ENCODE measurements at regions not wholly inside any gene's neighbourhood (a gene's known extent, or its start where the extent isn't known, plus 50 kb on each side); places are given as distances from the start of the nearest gene placed in this dataset.

GRCh38 chr9:119986205-119986604 lies 593.8 kb downstream of the CDK5RAP2 start:
- no peak for DNase-seq

- no peak for DNase-seq
Measured at GRCh38 chr9:119974026-119974425, 604.8 kb upstream of the BRINP1 start.

- DNase-seq, result no peak
Measured at GRCh38 chr9:119968836-119969707, 599.8 kb upstream of the BRINP1 start.

DNA sequence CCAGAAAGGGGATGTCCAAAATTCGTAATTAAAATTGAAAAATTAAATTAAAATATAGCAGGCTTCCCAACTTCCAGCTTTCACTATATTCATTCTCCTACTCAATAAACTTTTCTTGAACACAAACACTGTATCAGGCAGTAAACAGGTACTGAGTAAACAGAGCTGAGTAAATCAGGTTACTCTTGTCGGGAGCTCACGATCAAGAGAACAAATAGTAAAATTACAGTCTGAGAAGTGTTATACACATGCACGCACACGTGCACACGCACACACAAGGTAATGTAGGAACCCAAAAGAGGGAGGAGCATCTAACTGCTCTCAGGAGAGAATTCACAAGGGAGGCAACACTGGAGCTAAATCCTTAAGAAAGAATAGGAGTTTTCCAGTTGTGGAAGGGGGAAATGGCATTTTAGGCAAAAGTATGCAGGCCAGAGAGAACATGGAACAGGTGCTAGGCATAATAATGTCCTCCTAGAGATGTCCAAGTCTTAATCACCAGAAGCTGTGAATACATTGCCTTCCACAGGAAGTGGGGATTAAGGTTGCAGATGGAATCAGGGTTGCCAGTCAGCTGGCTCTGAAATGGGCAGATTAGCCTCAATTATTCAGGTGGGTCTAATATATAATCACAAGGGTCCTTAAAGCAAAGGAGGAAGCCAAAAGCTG lies 598.8 kb upstream of the BRINP1 start:
- DNase-seq, result no peak

- DNase-seq, result no peak
Measured at GRCh38 chr9:119963798-119964372, 594.6 kb upstream of the BRINP1 start.

GRCh38 chr9:119963258-119963797 lies 594.1 kb upstream of the BRINP1 start:
- DNase-seq, result no peak

DNA sequence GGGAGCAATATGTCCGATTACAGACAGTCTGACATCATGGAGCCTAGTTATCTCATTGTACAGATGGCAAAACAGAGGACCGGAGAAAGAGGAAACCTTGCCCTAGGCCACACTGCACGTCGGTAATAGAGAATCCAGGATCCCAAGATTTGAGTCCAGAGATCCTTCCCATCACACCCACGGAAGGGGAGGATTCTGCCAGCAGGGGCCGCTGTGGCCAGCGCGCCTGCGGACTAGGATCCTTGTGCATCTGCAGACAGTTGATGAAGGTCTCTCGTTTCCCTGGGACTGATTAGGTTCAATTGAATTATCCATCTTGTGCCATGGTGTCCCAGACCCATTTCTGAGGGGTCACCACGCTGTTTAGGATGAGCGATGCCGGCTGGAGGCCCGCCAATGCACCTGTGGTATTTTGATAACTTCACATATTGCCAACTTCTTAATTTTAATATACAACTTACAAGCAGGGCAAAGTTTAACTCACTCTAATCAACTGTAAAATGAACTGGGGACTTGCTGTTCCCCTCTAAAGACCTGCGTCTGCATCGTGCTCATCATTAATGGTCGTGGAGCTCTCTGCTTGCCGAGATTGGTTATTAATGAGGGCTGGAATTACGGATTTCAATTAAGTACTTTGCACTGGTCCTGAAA lies 592.7 kb upstream of the BRINP1 start:
- DNase-seq, result no peak

DNA sequence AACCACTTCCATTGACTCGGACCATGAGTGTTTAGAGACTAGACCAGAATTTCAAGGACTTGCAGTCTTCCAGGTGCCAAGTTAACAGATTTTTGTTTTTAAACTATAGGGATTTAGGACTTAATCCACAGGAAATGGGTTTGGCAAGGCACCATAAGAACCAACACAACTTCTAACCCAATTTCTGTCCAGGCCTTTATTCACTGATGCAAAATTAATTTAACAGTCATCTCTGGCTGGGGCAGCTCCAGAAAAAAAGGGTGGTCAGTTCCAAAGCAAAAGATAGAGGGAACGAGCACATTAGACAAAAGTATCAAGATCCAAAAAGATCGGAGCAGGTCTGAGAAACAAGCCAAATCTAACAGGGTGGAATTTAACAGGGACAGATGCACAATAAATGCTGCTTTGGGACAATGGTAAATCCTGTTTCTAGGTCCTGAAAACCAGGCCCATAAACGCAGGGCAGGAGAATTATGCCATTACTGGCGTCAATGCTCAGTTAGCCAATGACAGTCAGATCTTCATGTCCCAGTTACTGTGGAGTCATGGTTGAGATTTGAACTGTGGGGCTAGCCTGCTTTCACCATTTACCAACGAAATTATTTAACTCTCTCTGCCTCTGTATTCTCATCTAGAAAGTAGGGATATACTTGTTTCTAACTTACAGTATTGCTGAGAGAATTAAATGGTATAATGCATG lies 590.8 kb upstream of the BRINP1 start:
- DNase-seq, result no peak

DNA sequence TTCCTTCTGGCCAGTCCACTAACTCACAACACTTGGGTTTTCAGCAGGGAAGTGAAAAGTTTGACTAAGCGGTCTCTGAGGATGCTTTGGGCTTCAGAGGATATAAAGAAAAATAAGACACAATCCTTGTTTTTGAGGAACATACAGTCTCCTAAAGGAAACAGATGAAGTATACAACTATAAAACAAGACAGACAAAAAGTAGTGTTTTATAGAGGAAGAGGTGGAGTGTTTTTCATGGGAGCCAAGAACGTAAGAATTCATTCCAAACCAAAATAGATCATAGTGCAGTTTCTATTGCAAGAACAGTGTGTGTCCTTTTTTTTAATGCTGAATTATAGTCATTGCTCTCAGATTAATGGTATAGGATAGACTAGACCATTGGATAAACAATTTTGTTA lies 586.9 kb upstream of the BRINP1 start:
- DNase-seq, result no peak

GRCh38 chr9:119955276-119955675 lies 586.0 kb upstream of the BRINP1 start:
- DNase-seq, result no peak

DNA sequence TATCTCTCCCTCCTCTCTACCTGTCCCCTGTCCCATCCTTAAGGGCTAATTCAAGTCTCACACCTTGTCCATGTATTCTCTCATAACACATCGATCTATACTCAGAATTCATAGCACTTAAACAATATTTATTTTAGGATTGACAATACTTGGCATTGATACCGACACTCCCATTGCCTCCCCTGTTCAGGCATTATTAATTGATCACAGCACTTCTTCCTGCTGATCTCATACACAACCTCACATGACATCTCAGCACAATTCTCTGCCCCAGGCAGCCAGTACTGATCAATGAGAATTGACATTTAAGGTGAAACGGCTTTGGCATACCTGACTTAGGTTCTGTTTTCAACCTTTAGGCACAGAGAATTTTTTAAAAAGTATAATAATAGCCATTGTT lies 582.4 kb upstream of the BRINP1 start:
- DNase-seq, result no peak

DNA sequence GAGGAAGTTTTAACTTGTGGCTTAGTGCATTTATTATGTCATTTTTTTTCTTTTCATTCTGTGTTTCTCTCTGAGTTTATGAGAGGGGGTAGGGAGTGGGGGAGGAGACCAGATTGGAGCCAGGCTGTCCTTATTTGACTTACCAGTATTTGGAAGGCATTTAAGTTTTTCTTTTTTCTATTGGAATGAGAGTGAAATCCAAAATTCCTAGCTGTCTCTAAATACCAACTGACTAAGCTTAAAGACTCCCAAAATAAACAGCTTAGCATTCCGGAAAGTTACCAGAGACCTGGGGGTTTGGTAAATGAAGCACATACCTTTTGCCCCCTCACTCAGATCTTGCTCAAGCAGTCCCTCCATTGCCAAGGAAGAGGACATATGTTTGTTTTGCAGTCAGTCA lies 581.9 kb upstream of the BRINP1 start:
- no peak for DNase-seq

- no peak for DNase-seq
Measured at GRCh38 chr9:119945686-119946085, 576.5 kb upstream of the BRINP1 start.

GRCh38 chr9:119941091-119941490 lies 571.9 kb upstream of the BRINP1 start:
- DNase-seq, result no peak

DNA sequence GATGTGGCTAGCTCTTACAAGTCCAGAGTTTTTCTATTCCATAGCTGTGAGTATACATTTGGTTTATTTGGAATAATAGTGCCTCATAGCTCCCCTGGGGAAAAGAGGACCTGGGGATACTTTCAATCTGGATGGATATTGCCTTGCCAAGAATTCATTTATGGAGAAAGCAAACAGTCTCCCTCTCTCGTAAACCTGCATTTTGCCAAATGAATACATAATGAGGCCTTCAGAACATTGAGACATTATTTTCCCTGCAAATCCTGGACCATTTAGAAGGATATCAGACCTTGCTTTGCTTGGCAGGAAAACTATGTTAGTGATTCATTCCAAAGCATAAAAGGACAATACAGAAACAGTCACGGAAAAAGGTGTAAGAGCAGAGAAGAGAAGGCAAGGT lies 569.6 kb upstream of the BRINP1 start:
- DNase-seq, result no peak

DNA sequence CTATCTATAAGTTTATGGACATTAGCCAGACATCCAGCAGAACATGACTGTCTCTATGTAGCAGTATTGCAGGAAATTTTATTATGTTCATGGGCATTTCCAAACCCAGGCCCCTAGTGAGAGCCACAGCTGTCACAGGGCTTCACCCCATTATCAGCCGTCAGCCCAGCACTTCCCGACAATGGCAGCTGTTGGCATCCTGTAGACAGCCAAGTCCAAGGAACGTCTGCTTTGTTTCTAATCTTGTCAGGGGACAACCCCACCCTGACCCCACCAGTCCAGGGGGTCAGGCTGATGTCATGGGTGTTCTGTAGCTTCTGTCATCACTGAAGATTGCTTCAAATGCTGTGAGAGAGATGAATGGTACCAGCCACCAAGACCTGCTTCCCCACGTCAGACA lies 565.3 kb upstream of the BRINP1 start:
- DNase-seq, result no peak

GRCh38 chr9:119933191-119933590 lies 564.0 kb upstream of the BRINP1 start:
- no peak for DNase-seq

GRCh38 chr9:119924736-119925135 lies 555.5 kb upstream of the BRINP1 start:
- DNase-seq, result no peak

- DNase-seq, result no peak
Measured at GRCh38 chr9:119917175-119917574, 547.9 kb upstream of the BRINP1 start.

DNA sequence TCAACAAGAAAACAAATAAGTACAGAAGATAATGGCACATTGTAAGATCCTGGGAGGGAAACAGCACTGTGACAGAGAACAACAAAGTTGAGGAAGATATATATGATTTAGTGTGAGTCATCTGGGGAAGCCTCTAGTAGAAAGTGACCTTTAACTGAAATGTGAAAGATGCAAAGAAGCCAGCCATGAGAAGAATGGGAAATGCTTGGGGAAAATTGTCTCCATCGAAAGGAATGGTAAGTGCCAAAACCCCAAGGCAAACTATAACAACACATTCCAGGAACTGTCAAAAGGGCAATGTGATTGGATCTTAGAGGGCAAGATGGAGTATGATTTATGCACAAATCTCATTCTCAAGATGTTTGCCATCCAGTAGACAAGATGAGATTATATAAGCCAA lies 537.8 kb upstream of the BRINP1 start:
- DNase-seq, result no peak

- DNase-seq, result no peak
Measured at GRCh38 chr9:119905724-119906123, 536.5 kb upstream of the BRINP1 start.

DNA sequence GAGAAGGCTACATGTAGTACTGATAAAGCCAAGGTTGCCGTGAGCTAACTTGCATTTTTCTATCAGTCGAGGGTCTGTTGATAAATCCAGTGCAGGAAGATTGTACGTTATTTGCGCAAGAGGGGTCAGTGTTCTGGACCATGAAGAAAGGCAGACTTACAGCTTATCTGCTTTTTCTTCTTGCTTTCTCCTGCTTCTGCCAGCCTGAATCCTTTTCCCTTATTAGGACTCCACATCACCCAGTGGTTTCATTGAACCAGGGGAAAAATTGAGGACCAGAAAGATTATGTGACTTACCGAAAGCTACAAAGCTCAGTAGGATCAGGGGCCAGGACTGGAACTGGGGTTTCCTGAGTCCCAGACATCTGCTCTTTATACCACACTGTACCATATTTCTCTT lies 534.6 kb upstream of the BRINP1 start:
- no peak for DNase-seq

- DNase-seq, result no peak
Measured at GRCh38 chr9:119902611-119903010, 533.4 kb upstream of the BRINP1 start.
